Fibroblast of mammary gland (primary cell): ENCODE measurements at regions not wholly inside any gene's neighbourhood (a gene's known extent, or its start where the extent isn't known, plus 50 kb on each side); places are given as distances from the start of the nearest gene placed in this dataset.

Experiments
- DNase-seq: peaks from one replicate; pipeline ENCODE4 v3.0.0-alpha.2; 2010; ENCODE audit warnings: low read depth
- H3K4me3 ChIP-seq: 2 replicates; pipeline ENCODE4 v1.5.1; 2011; ENCODE audit warnings: low read depth, mild to moderate bottlenecking, low read length, moderate library complexity; ENCODE audit not compliant: control insufficient read depth
- CTCF ChIP-seq: conservative IDR thresholded peaks from 2 replicates; pipeline ENCODE4 v1.5.1; 2011; ENCODE audit warnings: low read depth, low read length, inconsistent platforms; ENCODE audit not compliant: control insufficient read depth, insufficient read depth

DNA sequence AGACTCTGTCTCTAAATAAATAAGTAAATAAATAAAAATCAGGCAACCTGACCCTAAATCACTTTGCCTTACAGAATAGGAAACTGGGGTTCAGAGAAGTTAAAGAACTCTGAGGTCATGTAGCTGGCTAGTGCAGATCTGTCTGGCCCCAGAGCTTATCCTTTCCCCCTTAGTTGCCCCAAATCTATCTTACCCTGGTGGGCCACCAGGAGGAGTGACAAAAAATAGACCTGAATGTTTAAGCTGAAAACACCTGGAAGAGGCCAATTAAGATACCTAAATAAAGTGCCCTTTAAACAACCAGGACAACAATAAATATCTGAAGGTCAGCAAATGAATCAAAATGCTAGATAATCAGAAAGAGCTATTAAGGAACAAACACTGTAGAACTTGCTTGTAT is 59.7 kb downstream of the TEX35 start:
- no peak for TF ChIP-seq CTCF
- no peak overlapping the region for H3K4me3 ChIP-seq
- no peak for DNase-seq

- DNase-seq: no peak
- no peak overlapping the region for H3K4me3 ChIP-seq
- no peak for TF ChIP-seq CTCF
These were observed 60.4 kb downstream of the TEX35 start for GRCh38 chr1:178573330-178573729.

- no peak for TF ChIP-seq CTCF
- DNase-seq: no peak
- no peak overlapping the region for H3K4me3 ChIP-seq
These were observed 61.4 kb downstream of the TEX35 start for GRCh38 chr1:178574345-178574744.

DNA sequence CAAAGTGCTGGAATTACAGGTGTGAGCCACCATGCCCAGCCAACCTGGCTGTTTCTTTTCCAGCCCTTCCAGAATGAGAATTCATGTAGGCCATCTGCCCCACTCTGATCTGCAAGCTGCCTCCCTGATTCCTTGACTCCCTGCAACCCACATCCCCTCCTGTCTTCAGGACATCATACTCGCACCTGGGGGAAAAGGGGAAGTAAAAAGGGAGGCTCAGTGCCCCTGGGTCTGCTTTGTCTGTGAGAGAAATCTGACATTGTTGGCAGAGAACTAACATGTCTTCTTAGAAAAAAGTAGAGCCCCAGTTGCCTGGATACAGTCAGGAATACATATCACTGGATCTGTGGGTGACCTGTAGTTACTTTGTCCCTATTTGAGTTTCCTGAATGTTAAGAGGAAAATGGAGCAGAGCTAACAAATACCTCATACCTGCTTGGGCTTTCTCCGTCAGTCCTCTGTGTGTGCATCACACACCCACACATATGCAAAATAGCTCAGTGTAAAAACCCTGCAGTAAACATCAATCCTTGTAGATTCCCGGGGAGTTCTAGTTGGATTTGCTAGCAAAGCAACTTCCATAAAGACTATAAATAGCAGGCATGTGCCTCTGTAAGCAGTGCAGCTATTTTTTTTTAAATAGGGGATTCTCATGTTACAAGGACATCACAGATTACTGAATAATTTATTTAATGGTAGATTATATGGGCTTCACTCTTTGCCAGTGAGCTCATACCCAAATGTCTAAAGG is 62.9 kb downstream of the TEX35 start:
- no peak for TF ChIP-seq CTCF
- DNase-seq: no peak
- no peak overlapping the region for H3K4me3 ChIP-seq

DNA sequence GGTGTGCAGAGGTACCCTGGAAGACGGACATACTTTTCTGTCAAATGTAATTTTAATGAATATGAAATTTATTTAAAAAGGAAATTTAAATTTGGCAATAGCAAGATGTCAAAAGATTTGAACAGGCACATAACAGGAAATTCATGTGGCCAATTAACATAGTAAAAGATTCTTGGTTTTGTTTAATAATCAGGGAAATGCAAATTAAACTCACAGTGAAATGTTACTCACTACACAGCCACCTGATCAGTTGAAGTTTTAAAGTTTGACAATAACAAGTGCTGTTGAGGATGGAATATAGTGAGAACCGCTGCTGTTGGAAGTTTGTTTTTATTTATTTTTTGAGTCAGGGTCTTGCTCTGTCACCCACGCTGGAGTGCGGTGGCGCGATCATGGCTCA is 63.9 kb downstream of the TEX35 start:
- no peak overlapping the region for H3K4me3 ChIP-seq
- DNase-seq: no peak
- TF ChIP-seq CTCF: no peak

DNA sequence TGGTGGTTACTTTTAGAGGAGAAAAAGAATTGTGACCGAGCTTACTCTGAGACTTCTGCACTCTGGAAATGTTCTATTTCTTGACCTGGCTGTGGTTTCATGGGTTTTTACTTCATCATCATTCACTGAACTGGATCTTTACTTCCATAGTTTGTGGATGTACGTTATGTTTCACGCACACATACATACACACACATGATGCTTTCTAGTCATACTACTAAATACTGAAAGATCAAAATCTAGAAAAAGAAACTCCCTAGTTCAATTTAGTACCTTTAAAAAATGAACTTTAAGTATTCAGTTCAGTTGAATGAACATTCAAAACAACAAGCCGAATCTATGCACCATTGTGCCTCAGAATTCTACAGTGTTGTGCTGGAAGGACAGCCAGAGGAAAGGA is 65.0 kb downstream of the TEX35 start:
- no peak for TF ChIP-seq CTCF

GRCh38 chr1:178578541-178578940 is 65.6 kb downstream of the TEX35 start:
- DNase-seq: no peak
- no peak overlapping the region for H3K4me3 ChIP-seq
- no peak for TF ChIP-seq CTCF

More for the DNA sequence above, 65.0 kb downstream of the TEX35 start:
- DNase-seq: no peak
- H3K4me3 ChIP-seq: no peak overlapping the region
